PFSK-1 (cell line): ENCODE measurements at regions not wholly inside any gene's neighbourhood (a gene's known extent, or its start where the extent isn't known, plus 50 kb on each side); places are given as distances from the start of the nearest gene placed in this dataset.

Experiments used
- POLR2AphosphoS5 ChIP-seq: IDR thresholded peaks from 2 replicates; pipeline ENCODE4 v1.6.1; 2012; ENCODE audit warnings: low read depth, mild to moderate bottlenecking, control low read depth, low read length, moderate library complexity
- SIN3A ChIP-seq: IDR thresholded peaks from 2 replicates; pipeline ENCODE4 v1.6.1; 2012; ENCODE audit warnings: mild to moderate bottlenecking, low read length, moderate library complexity, borderline replicate concordance; ENCODE audit not compliant: insufficient read depth
- TF ChIP-seq, protein P1 (sequence below), 2 experiments: IDR thresholded peaks; 2 replicates each; pipeline versions ENCODE4 v1.6.1 to v1.8.0; 2011 to 2012; ENCODE audit warnings: low read depth in 2 of 2, low read length in 2 of 2, control low read depth in 1 of 2, inconsistent platforms in 1 of 2, mild to moderate bottlenecking in 1 of 2, moderate library complexity in 1 of 2; ENCODE audit not compliant: insufficient read depth in 1 of 2

DNA sequence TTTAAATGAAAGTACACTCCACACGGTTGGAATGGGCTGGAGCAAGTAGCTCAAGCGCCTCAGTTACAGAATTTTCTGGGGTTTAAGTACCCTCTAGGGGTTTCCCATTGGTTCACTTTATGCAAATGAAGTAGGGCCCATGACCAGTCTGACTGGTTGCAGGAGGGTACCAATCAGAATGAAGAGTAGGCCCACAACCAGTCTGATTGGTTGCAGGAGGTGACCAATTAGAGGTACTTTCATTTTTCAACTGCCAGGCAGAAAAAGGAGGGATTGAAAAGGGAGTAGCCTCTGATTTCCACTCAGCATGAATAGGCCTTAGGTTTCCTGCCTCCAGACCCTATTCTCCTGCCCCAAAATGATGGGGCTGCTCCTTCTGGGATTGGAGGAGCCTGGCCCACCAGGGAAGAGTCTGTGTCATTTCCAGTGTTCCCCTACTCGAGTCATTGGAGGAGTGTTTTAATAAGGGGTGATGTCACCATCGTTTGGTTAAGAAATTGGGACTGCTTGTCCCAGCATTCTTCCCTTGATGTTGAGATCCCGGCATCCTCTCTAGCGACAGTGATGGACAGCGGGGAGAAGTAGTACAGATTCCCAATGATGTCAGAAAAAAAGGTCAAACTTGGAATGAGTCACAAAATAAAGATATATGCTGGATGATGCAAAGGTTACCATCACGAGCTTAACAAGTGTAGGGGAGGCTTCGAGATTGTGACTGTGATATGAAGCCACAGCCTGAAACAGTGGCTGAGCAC lies 210.4 kb downstream of the SH3BP4 start:
- no peak for TF ChIP-seq SIN3A
- no peak for TF ChIP-seq POLR2AphosphoS5
- TF ChIP-seq, protein P1, sequence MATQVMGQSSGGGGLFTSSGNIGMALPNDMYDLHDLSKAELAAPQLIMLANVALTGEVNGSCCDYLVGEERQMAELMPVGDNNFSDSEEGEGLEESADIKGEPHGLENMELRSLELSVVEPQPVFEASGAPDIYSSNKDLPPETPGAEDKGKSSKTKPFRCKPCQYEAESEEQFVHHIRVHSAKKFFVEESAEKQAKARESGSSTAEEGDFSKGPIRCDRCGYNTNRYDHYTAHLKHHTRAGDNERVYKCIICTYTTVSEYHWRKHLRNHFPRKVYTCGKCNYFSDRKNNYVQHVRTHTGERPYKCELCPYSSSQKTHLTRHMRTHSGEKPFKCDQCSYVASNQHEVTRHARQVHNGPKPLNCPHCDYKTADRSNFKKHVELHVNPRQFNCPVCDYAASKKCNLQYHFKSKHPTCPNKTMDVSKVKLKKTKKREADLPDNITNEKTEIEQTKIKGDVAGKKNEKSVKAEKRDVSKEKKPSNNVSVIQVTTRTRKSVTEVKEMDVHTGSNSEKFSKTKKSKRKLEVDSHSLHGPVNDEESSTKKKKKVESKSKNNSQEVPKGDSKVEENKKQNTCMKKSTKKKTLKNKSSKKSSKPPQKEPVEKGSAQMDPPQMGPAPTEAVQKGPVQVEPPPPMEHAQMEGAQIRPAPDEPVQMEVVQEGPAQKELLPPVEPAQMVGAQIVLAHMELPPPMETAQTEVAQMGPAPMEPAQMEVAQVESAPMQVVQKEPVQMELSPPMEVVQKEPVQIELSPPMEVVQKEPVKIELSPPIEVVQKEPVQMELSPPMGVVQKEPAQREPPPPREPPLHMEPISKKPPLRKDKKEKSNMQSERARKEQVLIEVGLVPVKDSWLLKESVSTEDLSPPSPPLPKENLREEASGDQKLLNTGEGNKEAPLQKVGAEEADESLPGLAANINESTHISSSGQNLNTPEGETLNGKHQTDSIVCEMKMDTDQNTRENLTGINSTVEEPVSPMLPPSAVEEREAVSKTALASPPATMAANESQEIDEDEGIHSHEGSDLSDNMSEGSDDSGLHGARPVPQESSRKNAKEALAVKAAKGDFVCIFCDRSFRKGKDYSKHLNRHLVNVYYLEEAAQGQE (IDR thresholded peaks at IDR 0.05; ENCODE audit: insufficient read depth in 1 of 2, low read depth in 2 of 2, low read length in 2 of 2): 0 out of 4 replicates have a peak, but pooled peaks of 1 of the 2 experiments have one; percentile 31
